ENCODE measurements at regions not wholly inside any gene's neighbourhood (a gene's known extent, or its start where the extent isn't known, plus 50 kb on each side); places are given as distances from the start of the nearest gene placed in this dataset.

GRCh38 chr2:194954218-194954617, 702.8 kb upstream of the SLC39A10 start (continued):
- TF ChIP-seq, protein P1, sequence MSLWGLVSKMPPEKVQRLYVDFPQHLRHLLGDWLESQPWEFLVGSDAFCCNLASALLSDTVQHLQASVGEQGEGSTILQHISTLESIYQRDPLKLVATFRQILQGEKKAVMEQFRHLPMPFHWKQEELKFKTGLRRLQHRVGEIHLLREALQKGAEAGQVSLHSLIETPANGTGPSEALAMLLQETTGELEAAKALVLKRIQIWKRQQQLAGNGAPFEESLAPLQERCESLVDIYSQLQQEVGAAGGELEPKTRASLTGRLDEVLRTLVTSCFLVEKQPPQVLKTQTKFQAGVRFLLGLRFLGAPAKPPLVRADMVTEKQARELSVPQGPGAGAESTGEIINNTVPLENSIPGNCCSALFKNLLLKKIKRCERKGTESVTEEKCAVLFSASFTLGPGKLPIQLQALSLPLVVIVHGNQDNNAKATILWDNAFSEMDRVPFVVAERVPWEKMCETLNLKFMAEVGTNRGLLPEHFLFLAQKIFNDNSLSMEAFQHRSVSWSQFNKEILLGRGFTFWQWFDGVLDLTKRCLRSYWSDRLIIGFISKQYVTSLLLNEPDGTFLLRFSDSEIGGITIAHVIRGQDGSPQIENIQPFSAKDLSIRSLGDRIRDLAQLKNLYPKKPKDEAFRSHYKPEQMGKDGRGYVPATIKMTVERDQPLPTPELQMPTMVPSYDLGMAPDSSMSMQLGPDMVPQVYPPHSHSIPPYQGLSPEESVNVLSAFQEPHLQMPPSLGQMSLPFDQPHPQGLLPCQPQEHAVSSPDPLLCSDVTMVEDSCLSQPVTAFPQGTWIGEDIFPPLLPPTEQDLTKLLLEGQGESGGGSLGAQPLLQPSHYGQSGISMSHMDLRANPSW (CRISPR knock-in tag; conservative IDR thresholded peaks at IDR 0.05; ENCODE audit: low read depth), result no peak
- no peak for TF ChIP-seq SP1 (CRISPR knock-in tag; conservative IDR thresholded peaks at IDR 0.05)
- TF ChIP-seq KAT7 (CRISPR knock-in tag; IDR thresholded peaks at IDR 0.05; ENCODE audit: borderline replicate concordance), result no peak

GRCh38 chr2:194946826-194947225, 710.2 kb upstream of the SLC39A10 start:
- POLR2A ChIA-PET, result no interaction called here
- H3K9me3 Mint-ChIP-seq, result peaks cover 4% of the 10 kb centered on the region; the same call in 1 of the 2 replicates
- no peak overlapping the region for H3K27ac Mint-ChIP-seq
- no peaks in the 10 kb centered on the region for H3K27me3 Mint-ChIP-seq (ENCODE audit: low read depth)
- CTCF ChIA-PET, result no interaction called here
- ATAC-seq (no peak), DNase-seq (ENCODE audit: low spot score) (no peak)
- no peak overlapping the region for H3K4me3 Mint-ChIP-seq
- no peak for TF ChIP-seq ETV6 (CRISPR knock-in tag; IDR thresholded peaks at IDR 0.05)
- TF ChIP-seq HMGXB4 (CRISPR knock-in tag; IDR thresholded peaks at IDR 0.05), result no peak
- TF ChIP-seq ELF4 (CRISPR knock-in tag; IDR thresholded peaks at IDR 0.05; ENCODE audit: low read depth), result no peak
- TF ChIP-seq GRHL2 (CRISPR knock-in tag; IDR thresholded peaks at IDR 0.05; ENCODE audit: insufficient replicate concordance, severe bottlenecking), result no peak
- no peak for TF ChIP-seq ATF6 (CRISPR knock-in tag; IDR thresholded peaks at IDR 0.05)
- no peak for TF ChIP-seq ATF1 (CRISPR knock-in tag; IDR thresholded peaks at IDR 0.05)
- H3K36me3 Mint-ChIP-seq, result no peaks in the 10 kb centered on the region
- no peaks in the 10 kb centered on the region for H3K4me1 Mint-ChIP-seq

DNA sequence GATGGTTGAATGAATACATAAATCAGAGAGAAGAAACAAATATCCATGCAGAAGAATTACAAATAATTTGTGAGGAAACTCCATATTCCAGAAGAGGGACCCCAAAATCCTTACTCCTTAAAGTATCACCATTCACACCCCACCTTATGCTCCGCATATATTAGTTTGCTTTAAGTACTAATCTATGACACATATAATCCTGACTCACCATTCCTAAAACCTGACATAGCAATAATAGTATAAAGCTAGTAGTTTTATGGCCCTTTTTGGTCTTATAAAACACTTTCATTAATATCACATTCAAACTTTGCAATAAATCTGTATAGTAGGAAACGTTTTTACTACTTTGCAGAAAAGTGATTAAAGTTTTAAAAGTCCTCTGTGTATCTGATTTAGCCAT, 719.0 kb upstream of the SLC39A10 start:
- ChIA-PET CTCF (no interaction called here), POLR2A (no interaction called here)
- Mint-ChIP-seq H3K36me3 (no peaks in the 10 kb centered on the region), H3K4me3 (no peak overlapping the region), H3K4me1 (no peaks in the 10 kb centered on the region), H3K9me3 (peaks cover 24% of the 10 kb centered on the region), H3K27me3 (ENCODE audit: low read depth) (no peaks in the 10 kb centered on the region), H3K27ac (no peak overlapping the region)
- ATAC-seq (no peak), DNase-seq (ENCODE audit: low spot score) (no peak)
- no peak for TF ChIP-seq RORB (CRISPR knock-in tag; IDR thresholded peaks at IDR 0.05)
- no peak for TF ChIP-seq ZNF671 (CRISPR knock-in tag; IDR thresholded peaks at IDR 0.05)
- TF ChIP-seq, protein P2, sequence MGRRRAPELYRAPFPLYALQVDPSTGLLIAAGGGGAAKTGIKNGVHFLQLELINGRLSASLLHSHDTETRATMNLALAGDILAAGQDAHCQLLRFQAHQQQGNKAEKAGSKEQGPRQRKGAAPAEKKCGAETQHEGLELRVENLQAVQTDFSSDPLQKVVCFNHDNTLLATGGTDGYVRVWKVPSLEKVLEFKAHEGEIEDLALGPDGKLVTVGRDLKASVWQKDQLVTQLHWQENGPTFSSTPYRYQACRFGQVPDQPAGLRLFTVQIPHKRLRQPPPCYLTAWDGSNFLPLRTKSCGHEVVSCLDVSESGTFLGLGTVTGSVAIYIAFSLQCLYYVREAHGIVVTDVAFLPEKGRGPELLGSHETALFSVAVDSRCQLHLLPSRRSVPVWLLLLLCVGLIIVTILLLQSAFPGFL (CRISPR knock-in tag; IDR thresholded peaks at IDR 0.05; ENCODE audit: borderline replicate concordance), result no peak
- TF ChIP-seq MXD4 (CRISPR knock-in tag; IDR thresholded peaks at IDR 0.05; ENCODE audit: borderline replicate concordance), result no peak
- no peak for TF ChIP-seq GRHL2 (CRISPR knock-in tag; IDR thresholded peaks at IDR 0.05; ENCODE audit: insufficient replicate concordance, severe bottlenecking)
- no peak for TF ChIP-seq ZNF121 (CRISPR knock-in tag; IDR thresholded peaks at IDR 0.05)
- TF ChIP-seq, protein P3, sequence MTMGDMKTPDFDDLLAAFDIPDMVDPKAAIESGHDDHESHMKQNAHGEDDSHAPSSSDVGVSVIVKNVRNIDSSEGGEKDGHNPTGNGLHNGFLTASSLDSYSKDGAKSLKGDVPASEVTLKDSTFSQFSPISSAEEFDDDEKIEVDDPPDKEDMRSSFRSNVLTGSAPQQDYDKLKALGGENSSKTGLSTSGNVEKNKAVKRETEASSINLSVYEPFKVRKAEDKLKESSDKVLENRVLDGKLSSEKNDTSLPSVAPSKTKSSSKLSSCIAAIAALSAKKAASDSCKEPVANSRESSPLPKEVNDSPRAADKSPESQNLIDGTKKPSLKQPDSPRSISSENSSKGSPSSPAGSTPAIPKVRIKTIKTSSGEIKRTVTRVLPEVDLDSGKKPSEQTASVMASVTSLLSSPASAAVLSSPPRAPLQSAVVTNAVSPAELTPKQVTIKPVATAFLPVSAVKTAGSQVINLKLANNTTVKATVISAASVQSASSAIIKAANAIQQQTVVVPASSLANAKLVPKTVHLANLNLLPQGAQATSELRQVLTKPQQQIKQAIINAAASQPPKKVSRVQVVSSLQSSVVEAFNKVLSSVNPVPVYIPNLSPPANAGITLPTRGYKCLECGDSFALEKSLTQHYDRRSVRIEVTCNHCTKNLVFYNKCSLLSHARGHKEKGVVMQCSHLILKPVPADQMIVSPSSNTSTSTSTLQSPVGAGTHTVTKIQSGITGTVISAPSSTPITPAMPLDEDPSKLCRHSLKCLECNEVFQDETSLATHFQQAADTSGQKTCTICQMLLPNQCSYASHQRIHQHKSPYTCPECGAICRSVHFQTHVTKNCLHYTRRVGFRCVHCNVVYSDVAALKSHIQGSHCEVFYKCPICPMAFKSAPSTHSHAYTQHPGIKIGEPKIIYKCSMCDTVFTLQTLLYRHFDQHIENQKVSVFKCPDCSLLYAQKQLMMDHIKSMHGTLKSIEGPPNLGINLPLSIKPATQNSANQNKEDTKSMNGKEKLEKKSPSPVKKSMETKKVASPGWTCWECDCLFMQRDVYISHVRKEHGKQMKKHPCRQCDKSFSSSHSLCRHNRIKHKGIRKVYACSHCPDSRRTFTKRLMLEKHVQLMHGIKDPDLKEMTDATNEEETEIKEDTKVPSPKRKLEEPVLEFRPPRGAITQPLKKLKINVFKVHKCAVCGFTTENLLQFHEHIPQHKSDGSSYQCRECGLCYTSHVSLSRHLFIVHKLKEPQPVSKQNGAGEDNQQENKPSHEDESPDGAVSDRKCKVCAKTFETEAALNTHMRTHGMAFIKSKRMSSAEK (CRISPR knock-in tag; IDR thresholded peaks at IDR 0.05; ENCODE audit: borderline replicate concordance), result no peak
- TF ChIP-seq ZNF232 (CRISPR knock-in tag; IDR thresholded peaks at IDR 0.05), result no peak
- no peak for TF ChIP-seq ZNF416 (CRISPR knock-in tag; IDR thresholded peaks at IDR 0.05)
- TF ChIP-seq JAZF1 (CRISPR knock-in tag; IDR thresholded peaks at IDR 0.05), result no peak
- TF ChIP-seq ATF6 (CRISPR knock-in tag; IDR thresholded peaks at IDR 0.05), result no peak
- no peak for TF ChIP-seq FOXK1 (CRISPR knock-in tag; IDR thresholded peaks at IDR 0.05)

Data from WTC11 (cell line).